Limb (tissue), 2 donors: ENCODE measurements at regions not wholly inside any gene's neighbourhood (a gene's known extent, or its start where the extent isn't known, plus 50 kb on each side); places are given as distances from the start of the nearest gene placed in this dataset.
"Not testable (repeated sequence)": the region's sequence is repeated elsewhere in the genome, so short reads cannot be mapped to it uniquely, and the experiment has no call there.

ENCODE experiments used
- DNase-seq, 2 donors: peaks; one replicate each; pipeline ENCODE4 v3.0.0-alpha.2; 2016; ENCODE audit errors: extremely low spot score in 2 of 2

DNA sequence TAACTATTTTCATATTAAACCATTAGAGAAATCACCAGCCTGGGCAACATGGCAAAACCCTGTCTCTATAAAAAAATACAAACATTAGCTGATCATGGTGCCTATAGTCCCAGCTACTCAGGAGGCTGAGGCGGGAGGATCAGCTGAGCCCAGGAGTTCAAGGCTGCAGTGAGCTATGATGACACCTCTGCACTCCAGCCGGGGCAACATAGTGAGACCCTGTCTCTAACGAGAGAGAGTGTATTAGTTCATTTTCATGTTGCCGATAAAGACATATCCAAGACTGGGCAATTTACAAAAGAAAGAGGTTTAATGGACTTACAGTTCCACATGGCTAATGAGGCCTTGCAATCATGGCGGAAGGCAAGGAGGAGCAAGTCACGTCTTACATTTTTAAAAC, 102.1 kb upstream of the IL12A start:
- not testable (repeated sequence) for DNase-seq

DNA sequence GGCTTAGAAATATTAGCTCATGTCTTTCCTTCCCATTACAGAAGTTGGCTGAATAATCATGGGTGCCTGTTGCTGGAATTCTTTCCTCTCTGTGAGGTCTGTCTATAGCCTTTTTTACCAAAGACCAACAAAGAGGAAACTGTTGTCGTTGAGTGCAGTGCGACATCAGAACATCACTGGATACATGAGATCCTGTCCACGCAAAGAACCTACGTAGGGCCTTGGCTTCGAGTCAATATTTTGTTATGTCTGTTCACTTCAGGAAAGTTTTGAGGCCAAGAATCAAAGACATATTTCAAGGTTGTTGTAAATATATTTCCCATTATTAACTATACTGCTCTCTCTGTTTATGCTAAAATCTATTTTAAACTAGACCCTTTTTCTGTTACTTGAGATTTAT, 101.5 kb upstream of the IL12A start:
- no peak for DNase-seq

DNA sequence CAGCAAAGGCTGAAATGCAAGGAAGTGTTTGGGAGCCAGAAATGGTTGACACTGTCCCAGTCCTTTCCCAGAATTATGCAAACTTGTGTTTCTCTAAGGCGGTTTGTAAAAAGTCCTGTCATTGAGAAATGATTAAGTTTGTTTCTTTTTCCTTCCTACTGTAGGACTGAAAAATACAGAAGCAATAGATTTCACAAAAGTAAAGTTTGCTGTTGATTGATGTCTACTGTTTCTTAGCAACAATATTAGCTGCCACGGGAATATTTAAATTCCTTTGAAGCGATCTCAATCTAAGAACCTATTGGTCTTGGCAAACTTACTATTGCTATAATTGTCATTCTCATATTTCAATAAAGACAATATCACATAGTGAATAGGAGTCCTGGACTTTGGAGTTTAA, 100.7 kb upstream of the IL12A start:
- no peak for DNase-seq

DNA sequence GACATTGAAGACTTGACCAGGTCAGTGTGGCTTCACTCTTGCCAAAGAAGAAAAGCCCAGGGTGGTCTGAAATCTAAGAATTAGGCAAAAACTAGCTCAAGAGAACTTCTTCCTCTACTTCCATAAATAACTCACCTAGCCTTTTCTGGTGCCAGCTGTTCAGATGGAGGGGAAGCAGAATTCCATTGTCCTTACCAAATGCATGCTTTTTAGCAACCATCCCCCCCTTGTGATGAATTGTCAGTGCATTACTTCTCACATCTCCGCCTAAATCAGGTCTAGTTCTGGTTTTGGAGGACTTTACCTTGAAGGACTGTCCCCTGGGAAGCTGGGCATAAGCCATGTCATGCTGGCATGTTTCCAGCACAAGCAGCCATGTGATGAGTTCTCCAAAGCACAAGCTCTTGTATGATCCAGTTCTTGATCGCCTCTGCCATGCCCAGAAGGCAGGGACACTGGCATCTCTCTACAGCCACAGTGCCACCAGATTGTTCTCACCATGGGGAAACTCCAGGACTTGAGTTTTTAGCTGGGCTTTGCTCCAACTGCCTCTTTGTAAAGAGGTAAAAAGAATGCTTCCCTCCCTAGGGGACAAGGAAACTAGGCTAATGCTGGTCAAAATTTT, 96.4 kb upstream of the IL12A start:
- no peak for DNase-seq

DNA sequence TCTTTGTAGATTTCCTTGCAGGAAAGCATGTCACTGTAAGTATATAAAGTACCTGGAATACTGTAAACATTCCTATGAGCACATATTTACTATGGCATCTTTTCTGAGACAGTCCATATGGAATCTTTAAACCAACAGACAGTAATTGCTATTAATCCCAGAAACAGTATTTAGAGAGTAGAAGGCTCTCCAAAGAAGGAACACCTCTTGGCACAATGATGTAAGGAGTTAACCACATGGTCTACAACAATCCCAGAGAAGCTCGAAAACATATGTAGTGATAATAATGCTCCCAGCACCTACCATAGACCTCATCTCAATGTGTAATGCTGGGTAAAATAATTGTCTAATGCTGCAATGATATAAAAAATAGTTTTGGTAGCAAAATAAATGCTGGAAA, 95.8 kb upstream of the IL12A start:
- DNase-seq, result no peak

DNA sequence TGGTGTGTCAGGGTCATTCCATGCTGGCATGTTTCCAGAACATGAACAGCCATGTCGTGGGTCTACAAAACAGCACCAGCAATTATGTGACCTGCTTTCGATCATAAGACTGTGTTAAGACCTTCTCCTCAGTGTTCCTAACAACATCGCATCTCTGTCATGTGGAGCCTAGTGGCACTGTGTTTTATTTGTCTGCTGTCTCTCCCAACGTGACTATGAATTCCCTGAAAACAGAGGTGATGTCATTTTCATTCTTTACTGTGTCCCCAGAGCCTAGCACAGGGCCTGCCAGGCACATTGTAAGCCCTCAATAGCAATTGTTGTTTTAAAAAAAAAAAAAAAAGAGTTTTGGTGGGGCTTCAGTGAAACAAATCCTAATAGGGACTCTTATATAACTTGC, 94.2 kb upstream of the IL12A start:
- DNase-seq, result no peak

DNA sequence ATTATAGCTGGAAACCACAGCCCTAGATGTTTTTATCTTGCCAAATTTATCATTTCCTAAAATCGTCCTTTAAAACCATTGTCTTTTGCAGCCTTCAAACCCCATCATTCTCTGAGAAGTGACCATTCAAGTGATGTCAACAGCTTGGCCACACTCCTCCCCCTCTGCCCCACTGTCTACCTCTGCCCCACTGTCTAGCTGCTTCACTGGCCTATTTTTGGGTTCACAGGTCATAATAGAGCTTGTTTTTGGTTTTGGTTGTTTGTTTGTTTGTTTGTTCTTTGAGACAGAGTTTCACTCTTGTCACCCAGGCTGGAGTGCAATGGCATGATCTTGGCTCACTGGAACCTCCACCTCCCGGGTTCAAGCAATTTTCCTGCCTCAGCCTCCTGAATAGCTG, 93.2 kb upstream of the IL12A start:
- DNase-seq, result no peak

DNA sequence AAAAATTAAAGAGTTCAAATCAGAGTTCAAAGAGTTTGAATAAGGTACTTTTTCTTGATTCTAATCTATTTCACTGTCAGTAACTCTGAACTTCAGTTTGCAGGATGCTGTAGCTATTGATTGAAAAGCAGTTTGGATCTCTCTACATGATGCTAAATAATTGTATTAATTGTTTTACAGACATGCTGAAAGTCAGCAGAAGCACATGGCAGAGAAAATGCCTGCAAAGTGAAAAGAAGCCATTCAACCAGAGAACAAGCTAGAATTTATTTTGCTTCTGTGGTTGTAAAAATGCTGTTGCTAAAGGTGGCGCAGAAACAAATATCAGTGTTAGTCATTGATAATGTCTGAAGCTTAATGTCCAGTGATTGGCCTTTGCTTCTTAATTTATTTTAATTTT, 92.1 kb upstream of the IL12A start:
- no peak for DNase-seq

DNA sequence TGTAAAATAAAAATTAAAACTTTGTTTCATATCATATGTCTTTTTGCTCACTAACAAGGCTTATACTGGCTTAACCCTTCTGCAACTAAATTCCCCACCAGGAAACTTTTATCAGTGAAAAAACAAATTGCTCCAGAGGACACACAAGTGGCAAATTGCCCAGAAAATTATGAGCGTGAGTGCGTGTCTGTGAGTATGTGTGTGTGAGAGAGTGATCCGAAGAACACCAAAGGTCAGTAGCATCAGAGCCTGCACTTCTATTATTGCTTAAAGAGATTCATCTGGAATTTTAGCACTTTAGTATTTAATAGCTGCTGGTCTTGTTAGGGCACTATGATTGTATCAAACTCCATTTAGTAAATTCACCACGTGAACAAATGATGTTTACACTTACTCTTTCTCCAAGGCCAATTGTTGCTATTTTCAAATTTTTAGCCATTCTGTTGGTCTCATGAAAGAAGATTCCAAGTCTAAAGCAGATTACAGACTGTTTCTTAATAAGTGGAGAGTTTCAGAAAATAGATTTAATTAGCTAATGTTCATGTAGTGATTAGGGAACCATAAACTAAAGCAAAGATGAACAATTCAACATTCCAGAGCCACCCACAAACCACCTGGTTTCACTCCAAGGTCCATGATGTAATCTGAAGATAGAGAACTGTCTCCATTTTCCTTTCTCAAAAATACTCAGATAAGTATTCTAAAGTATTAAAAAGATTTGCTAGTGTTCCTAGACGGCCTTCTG, 91.1 kb upstream of the IL12A start:
- no peak for DNase-seq

DNA sequence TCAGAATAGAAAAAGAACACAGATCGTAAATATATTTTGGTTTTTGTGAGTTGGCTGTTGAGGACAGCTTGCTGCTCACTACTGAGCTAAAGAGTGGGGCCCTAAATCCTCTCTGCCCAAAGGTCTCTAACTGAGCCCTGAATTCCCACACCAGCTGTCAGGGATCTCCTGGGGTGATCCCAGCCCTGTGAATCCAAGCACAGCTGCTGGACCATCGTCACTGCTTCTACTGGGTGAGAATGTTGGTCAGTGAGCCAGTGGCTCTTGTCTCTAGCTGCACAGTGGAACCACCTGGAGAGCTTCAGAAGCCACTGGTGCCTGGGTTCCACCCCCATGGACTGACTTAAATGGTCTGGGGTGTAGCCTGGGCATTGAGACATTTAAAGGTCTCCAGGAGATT, 90.5 kb upstream of the IL12A start:
- DNase-seq, result no peak

DNA sequence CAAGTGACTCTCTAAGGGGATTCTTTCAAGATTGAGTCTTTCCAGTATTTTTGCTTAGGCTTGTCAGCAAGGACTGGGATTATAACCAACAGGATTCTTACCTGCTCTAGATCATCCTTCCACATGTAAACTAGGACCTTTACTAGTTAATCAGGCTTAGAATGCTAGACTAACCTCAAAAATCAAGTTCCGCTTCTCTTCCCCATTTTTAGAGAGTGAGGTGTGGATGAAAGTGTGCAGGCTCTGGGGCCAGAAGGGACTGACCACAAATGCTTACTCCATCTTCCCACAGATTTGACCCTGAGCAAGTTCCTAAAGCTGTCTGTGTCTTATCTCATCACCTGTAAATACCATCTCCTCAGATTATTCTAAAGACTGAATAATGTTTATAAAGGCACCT, 89.5 kb upstream of the IL12A start:
- no peak for DNase-seq

DNA sequence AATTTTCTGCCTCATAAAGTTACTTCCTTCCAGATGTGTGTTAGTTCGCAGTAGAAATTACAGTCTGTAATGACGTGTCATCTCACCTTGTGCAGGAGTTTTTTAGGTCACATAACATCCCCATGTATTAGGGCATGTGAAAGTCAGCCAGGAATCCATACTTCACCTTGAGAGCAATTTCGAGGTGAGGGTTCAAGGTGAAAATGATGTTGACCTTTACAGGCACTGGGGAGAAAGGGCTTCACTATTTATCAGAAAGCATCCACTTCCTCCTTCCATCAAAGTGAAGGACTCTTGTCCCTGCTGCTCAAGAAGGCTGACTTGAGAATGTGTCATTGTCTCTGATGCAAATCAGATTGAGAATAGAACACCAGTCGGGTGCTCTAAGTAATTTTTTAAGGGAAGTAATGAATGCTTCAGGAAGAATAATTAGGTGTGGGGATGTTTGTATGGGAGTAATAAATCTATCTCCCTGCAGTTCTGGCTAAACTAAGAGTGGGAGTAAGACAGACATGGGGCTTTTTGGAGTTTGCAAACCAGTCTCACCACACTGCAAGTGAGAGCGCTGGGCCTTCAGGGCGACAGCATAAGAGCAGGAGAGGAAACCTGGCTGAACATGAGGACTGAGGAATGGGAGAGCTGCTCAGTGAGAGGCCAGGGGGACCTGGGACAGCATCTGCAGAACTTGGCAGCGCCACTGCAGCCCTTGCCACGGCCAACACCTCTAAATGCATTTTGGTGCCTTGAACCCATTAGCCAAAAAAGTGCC, 85.9 kb upstream of the IL12A start:
- no peak for DNase-seq

DNA sequence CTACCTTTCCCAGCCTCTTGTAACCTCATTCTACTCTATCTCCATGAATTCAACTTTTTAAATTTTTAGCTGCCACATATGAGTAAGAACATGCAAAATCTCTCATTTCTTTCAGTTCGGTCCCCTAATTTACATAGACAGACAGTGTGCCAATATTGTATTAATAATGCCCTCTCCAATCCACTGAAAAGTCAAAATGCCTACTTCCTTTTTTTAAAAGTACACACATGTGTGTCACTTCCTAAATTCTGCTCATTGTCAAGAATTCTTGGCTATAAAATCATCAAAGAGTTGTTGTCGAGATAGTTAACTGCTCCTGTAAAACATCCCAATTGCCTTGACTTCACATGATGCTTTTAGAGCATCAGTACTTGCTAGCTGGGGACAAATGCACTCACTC, 84.2 kb upstream of the IL12A start:
- no peak for DNase-seq

DNA sequence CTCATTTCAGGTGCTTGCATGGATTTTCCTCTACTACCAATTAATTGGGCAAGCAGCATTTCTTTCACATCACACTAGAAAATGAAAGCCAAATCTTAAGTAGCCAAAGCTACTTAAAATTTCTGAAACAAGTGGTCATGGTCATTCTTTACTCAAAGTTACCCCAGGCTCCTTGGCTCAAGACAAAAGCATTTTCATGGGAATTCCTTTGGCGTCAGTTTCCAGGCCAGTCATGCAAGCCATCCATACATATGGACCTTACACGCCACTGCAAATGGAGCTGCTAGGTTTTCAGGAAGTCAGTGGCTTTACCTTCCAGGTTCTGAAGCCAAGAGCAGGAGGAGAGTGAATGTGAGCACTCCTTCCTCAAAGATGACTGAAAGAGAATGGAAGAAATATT, 83.7 kb upstream of the IL12A start:
- no peak for DNase-seq

DNA sequence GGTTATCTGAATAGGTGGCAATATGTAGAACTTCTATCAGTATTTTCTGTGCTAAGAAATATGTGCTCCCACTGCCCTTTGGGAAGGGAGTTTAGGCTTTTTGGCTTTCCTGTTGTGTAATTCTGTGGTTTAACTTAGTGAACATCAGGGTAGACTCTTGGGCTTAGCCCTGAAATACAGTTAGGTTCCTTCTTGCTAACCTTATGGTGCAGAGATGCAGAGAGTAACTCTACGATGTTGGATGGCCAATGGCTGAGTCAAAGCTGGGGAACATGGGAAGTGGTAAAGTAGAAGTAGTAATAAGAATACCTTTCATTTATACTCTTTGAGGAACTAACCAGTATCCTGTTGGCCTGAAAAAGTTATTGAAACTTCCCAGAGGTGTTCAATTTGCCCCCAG, 80.8 kb upstream of the IL12A start:
- no peak for DNase-seq

DNA sequence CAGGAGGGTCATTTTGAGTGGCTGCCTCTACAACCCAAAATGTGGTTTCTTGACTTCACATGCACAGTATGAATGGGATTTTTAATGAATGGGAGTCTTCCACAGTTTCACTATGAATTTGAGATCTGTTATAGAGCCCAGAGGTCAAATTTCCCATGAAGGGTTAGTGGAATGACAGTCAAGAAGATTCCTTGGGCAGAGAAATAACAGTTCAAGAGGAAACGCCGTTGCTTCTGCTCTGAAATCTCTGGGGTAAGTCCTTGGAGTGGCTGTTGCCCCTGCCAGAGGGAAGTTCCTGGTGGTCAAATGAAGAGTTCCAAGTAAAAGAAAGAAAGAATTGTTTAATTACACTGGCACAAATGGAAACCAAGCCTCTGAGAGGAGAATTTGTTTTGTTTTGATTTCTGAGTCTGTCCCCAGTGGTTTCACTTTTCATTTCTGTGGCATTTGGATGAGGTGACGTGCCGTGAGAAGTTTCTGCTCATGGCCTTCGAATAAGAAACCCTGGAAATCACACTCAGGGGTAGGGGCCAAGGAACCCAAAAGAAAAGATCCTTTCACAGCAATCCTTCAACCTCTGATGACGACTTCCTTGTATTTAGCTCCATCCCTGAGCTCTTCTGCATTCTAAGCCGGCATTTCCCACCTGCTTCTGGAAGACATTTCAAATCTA, 77.5 kb upstream of the IL12A start:
- DNase-seq, result no peak

DNA sequence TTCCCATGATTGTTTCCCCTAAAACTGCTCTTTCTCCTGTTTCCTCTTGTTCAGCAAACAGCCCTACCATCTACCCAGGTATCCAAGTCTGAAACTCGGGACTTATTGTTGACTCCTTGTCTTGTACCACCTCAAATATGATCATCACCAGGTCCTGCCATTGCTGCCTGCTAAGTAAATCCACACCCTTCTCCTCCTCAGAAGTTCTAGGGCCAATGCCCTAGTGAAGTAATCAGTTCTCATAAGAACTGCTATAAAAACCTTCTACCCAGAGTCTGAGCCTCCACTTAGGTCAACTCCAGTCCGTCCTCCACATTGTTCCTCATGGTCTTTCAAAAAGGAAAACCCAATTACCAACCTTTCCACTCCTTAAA, 77.0 kb upstream of the IL12A start:
- no peak for DNase-seq

DNA sequence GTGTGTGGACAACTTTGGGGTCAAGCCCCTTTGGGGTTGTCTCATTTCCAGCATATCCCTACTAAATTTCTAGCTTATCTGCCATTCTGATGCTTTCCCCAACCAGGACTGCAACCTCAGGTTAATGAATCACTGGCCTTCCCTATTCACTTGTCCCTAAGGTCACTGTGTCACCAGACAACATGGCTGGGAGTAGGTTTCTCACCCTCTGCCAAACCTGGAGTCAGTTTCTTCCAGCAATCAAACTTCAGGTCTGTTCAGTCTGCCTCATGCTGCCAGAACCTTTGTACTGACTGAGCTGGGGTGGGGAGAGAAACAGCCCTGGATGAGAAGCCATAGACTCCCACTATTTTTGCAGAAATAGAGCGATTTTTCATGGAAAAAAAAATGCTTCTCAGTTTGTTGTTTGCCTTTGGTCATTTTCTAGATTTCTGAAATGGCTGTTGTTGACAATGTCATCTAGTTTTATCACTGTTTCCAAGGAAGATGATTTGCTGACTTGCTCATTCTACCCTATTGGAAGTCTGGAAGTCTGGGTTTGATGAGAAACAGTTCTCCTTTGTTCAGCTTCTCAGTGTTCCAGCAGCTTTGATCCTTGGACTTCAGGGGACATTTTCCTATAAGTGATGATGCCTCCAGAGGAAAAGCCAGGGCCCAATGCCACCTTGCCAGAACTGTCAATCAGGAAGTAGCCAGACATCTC, 74.8 kb upstream of the IL12A start:
- DNase-seq, result no peak

DNA sequence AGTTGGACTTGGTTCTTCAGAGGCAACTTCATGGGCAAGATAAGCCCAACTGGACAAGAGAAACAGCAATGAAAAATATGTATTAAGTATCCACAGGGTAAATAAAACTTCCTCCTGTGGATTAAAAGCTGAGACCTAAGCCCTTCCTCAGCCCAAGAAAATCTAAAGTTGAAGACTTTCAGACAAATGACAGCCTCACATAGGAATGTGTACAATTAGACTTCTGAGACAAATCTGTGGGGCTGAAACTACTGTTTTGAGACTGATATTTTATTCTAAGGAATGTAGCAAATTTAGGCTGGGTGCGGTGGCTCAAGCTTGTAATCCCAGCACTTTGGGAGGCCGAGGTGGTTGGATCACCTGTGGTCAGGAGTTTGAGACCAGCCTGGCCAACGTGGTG, 74.2 kb upstream of the IL12A start:
- no peak for DNase-seq

DNA sequence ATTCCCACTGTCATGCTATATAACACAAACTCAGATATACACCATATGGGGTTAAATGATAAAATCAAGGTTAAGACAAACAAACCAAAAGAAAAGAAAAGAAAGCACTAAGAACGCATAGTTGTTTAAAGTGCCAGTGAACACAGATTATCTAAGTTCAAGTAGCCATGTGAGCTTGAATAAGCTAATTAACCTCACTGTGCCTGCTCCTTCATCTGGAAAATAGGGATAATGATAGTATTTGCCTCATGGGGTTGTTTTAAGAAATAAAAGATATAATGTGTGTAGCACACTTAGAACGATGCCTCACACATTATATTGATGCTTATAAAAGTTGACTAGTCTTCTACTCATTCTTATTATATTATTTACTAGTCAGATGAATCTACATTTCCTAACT, 72.6 kb upstream of the IL12A start:
- no peak for DNase-seq

DNA sequence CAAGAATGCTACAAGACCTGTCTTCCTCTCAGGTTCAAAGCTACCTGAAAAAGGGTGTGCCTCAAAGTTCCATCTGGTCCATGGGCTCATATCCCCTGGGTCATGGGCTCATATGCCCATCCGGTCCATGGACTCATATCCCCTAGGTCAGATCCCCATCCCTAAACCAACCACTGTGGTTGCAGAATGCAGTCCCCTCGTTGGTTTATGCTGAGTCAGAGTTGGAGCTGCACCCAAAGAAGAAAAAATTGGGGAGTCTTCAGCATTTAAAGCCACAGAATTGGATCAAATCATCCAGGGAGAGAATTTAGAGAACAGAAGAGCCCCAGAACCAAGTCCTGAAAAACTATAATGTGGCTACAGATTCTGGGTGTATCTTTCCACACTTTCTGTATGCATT, 71.5 kb upstream of the IL12A start:
- no peak for DNase-seq

DNA sequence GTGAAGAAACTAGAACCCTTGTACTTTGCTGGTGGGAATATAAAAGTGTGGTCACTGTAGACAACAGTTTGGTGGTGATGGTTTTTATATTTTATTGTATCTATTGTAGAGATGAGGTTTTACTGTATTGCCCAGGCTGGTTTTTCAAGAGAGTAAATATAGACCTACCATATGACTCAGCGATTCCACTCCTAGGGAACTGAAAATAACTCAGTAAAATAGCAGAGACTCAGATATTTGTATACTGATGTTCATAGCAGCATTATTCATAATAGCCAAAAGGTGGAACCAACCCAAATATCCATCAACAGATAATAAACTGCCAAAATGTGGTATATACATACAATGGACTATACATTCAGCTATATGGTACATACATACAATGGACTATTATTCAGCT, 68.8 kb upstream of the IL12A start:
- DNase-seq, result no peak
